MM.1S (cell line): ENCODE measurements at regions not wholly inside any gene's neighbourhood (a gene's known extent, or its start where the extent isn't known, plus 50 kb on each side); places are given as distances from the start of the nearest gene placed in this dataset.

Experiments
- DNase-seq: peaks from one replicate; pipeline ENCODE4 v3.0.0-alpha.2; 2015
- H2AFZ ChIP-seq: fragments of 300-600 bp; sonication (generic); 2 replicates; pipeline ENCODE4 v1.6.0; 2016; ENCODE audit warnings: antibody characterized with exemption, low read length
- H3F3A ChIP-seq: fragments of 300-600 bp; sonication (generic); 2 replicates; pipeline ENCODE4 v1.6.1; 2016; ENCODE audit warnings: mild to moderate bottlenecking, antibody characterized with exemption, low read length, moderate library complexity, mixed read lengths; ENCODE audit not compliant: insufficient read depth
- H3K27ac ChIP-seq: fragments of 300-600 bp; sonication (generic); 2 replicates; pipeline ENCODE4 v1.5.1; 2016; ENCODE audit warnings: mild to moderate bottlenecking, low read length
- H3K27me3 ChIP-seq: fragments of 300-600 bp; sonication (generic); replicated peaks from 2 replicates; pipeline ENCODE4 v1.6.0; 2016; ENCODE audit warnings: low read length; ENCODE audit not compliant: insufficient read depth
- H3K36me3 ChIP-seq: fragments of 300-600 bp; sonication (generic); replicated peaks from 2 replicates; pipeline ENCODE4 v1.6.1; 2016; ENCODE audit warnings: mild to moderate bottlenecking, low read length, mixed read lengths; ENCODE audit not compliant: insufficient read depth
- H3K4me1 ChIP-seq: fragments of 300-600 bp; sonication (generic); 2 replicates; pipeline ENCODE4 v1.6.1; 2016; ENCODE audit warnings: low read length, mixed read lengths
- H3K4me2 ChIP-seq: fragments of 300-600 bp; sonication (generic); 2 replicates; pipeline ENCODE4 v1.6.0; 2016; ENCODE audit warnings: low read depth, low read length
- H3K4me3 ChIP-seq: fragments of 300-600 bp; sonication (generic); 2 replicates; pipeline ENCODE4 v1.5.1; 2016; ENCODE audit warnings: low read length, mixed read lengths
- H3K79me2 ChIP-seq: fragments of 300-600 bp; sonication (generic); 2 replicates; pipeline ENCODE4 v1.6.1; 2016; ENCODE audit warnings: mixed run types, low read length, mixed read lengths
- H3K9ac ChIP-seq: fragments of 300-600 bp; sonication (generic); 2 replicates; pipeline ENCODE4 v1.6.1; 2016; ENCODE audit warnings: low read length, mixed read lengths
- H3K9me2 ChIP-seq: fragments of 300-600 bp; sonication (generic); replicated peaks from 2 replicates; pipeline ENCODE4 v1.6.1; 2016; ENCODE audit warnings: mild to moderate bottlenecking, low read length, mixed read lengths; ENCODE audit not compliant: insufficient read depth
- H3K9me3 ChIP-seq: fragments of 300-600 bp; sonication (generic); replicated peaks from 2 replicates; pipeline ENCODE4 v1.6.1; 2016; ENCODE audit warnings: mild to moderate bottlenecking, low read length, mixed read lengths; ENCODE audit not compliant: insufficient read depth
- H4K20me1 ChIP-seq: fragments of 300-600 bp; sonication (generic); 2 replicates; pipeline ENCODE4 v1.6.1; 2016; ENCODE audit warnings: mild to moderate bottlenecking, low read length, moderate library complexity, mixed read lengths; ENCODE audit not compliant: insufficient read depth
- EZH2 ChIP-seq: fragments of 300-600 bp; sonication (generic); optimal IDR thresholded peaks from 2 replicates; pipeline ENCODE3; 2017; ENCODE audit warnings: low read depth, mild to moderate bottlenecking, antibody characterized with exemption, low read length, mixed read lengths
- EZH2phosphoT487 ChIP-seq: fragments of 300-600 bp; sonication (generic); IDR thresholded peaks from 2 replicates; pipeline ENCODE4 v1.6.1; 2018; ENCODE audit warnings: antibody characterized with exemption, low read length
- TF ChIP-seq, protein P1 (sequence below): fragments of 300-600 bp; sonication (generic); IDR thresholded peaks from 2 replicates; pipeline ENCODE4 v1.5.1; 2016; ENCODE audit warnings: antibody characterized with exemption, low read length, mixed read lengths

DNA sequence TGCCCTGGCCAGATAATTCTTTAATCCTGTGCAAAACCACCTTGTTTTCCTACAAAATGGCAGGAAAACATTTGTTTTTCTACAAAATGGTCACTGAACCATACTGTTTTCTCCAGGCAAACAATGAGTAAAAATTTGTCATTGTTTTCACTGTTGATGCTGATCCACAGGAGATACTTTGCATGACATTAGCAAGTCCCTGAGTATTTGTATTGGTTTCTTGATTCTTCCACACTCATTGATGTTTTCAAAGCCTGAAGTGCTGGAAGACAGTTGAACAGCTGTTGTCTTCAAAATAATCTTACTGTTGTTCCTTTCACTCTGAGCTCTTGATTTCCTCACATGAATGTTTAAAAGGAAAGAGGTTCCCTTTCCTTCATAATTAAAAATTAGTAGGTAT is 123.1 kb upstream of the HTR2A start:
- Histone ChIP-seq H3F3A (no peaks in the 10 kb centered on the region), H4K20me1 (no peaks in the 10 kb centered on the region), H3K4me3 (no peak overlapping the region), H3K9me2 (no peaks in the 10 kb centered on the region), H3K4me1 (no peaks in the 10 kb centered on the region), H3K9ac (no peak overlapping the region), H3K36me3 (no peaks in the 10 kb centered on the region), H3K4me2 (no peak overlapping the region), H2AFZ (no peak overlapping the region), H3K27ac (no peak overlapping the region), H3K27me3 (no peaks in the 10 kb centered on the region), H3K79me2 (no peaks in the 10 kb centered on the region), H3K9me3 (no peaks in the 10 kb centered on the region)
- DNase-seq = no peak
- TF ChIP-seq, protein P1, sequence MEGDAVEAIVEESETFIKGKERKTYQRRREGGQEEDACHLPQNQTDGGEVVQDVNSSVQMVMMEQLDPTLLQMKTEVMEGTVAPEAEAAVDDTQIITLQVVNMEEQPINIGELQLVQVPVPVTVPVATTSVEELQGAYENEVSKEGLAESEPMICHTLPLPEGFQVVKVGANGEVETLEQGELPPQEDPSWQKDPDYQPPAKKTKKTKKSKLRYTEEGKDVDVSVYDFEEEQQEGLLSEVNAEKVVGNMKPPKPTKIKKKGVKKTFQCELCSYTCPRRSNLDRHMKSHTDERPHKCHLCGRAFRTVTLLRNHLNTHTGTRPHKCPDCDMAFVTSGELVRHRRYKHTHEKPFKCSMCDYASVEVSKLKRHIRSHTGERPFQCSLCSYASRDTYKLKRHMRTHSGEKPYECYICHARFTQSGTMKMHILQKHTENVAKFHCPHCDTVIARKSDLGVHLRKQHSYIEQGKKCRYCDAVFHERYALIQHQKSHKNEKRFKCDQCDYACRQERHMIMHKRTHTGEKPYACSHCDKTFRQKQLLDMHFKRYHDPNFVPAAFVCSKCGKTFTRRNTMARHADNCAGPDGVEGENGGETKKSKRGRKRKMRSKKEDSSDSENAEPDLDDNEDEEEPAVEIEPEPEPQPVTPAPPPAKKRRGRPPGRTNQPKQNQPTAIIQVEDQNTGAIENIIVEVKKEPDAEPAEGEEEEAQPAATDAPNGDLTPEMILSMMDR = no peak
- no peak for TF ChIP-seq EZH2
- TF ChIP-seq EZH2phosphoT487 = no peak

DNA sequence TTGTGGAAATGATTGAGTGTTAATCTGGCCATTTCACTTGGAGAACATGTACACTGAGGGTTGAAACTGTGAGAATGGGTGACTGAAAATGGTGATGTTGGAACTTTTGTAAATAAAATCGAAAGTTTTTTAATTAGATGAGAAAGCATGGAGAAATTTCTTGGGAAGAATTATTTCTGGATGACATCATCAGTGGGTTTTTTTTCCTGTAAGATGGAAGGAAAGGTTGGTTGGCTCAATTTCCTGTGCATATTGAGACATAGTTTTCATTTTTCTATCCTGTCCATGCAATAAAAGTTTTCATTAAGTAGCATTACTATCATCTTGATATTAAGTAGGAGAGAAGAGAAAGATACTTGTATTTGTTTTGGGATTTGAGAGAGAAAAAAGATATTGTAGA is 120.6 kb upstream of the HTR2A start:
- H3K4me1 ChIP-seq = no peaks in the 10 kb centered on the region
- no peak overlapping the region for H3K27ac ChIP-seq
- no peak overlapping the region for H2AFZ ChIP-seq
- H3F3A ChIP-seq = no peaks in the 10 kb centered on the region
- no peak overlapping the region for H3K9ac ChIP-seq
- H3K79me2 ChIP-seq = no peaks in the 10 kb centered on the region
- H3K4me3 ChIP-seq = no peak overlapping the region
- H3K9me2 ChIP-seq = no peaks in the 10 kb centered on the region
- no peak for TF ChIP-seq EZH2phosphoT487
- TF ChIP-seq EZH2 = no peak
- TF ChIP-seq, protein P1 = no peak
- no peaks in the 10 kb centered on the region for H3K9me3 ChIP-seq
- no peaks in the 10 kb centered on the region for H4K20me1 ChIP-seq
- no peaks in the 10 kb centered on the region for H3K36me3 ChIP-seq
- no peaks in the 10 kb centered on the region for H3K27me3 ChIP-seq
- no peak overlapping the region for H3K4me2 ChIP-seq
- no peak for DNase-seq

DNA sequence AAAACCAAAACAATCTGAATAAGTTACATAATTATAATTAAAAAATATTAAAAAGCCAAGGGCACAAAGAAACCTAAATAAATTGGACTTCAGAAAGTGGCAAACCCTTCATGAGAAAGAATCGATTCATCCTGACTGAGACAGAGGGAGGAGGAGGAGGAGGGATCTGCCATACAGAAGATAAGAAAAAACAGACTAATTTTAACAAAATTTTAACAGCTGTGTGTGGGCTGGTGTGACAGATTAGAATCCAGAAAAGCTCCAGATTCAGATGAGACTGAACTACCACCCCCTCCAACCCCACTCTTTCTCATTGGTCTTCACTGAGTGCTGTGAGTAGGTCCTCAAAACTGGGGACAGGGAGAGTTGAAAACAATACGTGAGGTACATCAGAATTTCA is 111.5 kb upstream of the HTR2A start:
- Histone ChIP-seq H3K27ac (no peak overlapping the region), H3K4me1 (no peaks in the 10 kb centered on the region), H3K27me3 (no peaks in the 10 kb centered on the region), H3K4me3 (no peak overlapping the region), H4K20me1 (no peaks in the 10 kb centered on the region), H3K9ac (no peak overlapping the region), H2AFZ (no peak overlapping the region), H3K36me3 (no peaks in the 10 kb centered on the region), H3K9me2 (no peaks in the 10 kb centered on the region), H3K4me2 (no peak overlapping the region), H3F3A (no peaks in the 10 kb centered on the region), H3K9me3 (no peaks in the 10 kb centered on the region), H3K79me2 (no peaks in the 10 kb centered on the region)
- TF ChIP-seq EZH2phosphoT487 (no peak), EZH2 (no peak)
- TF ChIP-seq, protein P1 = no peak
- DNase-seq = no peak
